Stimulated activated memory B cell treated with anti-CD40 and anti-IgM and Interleukin-4, amounts not matched to agents 10 μg/mL and 1 μg/mL and 100 μg/mL, for 72 hours (primary cell): ENCODE measurements at regions not wholly inside any gene's neighbourhood (a gene's known extent, or its start where the extent isn't known, plus 50 kb on each side); places are given as distances from the start of the nearest gene placed in this dataset.

ENCODE experiments used
- ATAC-seq: fragments of 150-1000 bp; cut with Tn5 transposase; 2 replicates; pipeline ENCODE4 v1.10.0; 2021
- H3K27ac Mint-ChIP-seq: one replicate; pipeline ENCODE4 v1.8.0; 2022; ENCODE audit warnings: mild to moderate bottlenecking, mixed read lengths
- H3K27me3 Mint-ChIP-seq: one replicate; pipeline ENCODE4 v1.8.0; 2022; ENCODE audit warnings: mixed read lengths
- H3K36me3 Mint-ChIP-seq: one replicate; pipeline ENCODE4 v1.8.0; 2022; ENCODE audit warnings: mixed read lengths
- H3K4me1 Mint-ChIP-seq: one replicate; pipeline ENCODE4 v1.8.0; 2022; ENCODE audit warnings: mixed read lengths
- H3K4me3 Mint-ChIP-seq: one replicate; pipeline ENCODE4 v1.8.0; 2022; ENCODE audit warnings: mild to moderate bottlenecking, moderate library complexity, mixed read lengths
- H3K9me3 Mint-ChIP-seq: one replicate; pipeline ENCODE4 v1.8.0; 2022; ENCODE audit warnings: mixed read lengths

DNA sequence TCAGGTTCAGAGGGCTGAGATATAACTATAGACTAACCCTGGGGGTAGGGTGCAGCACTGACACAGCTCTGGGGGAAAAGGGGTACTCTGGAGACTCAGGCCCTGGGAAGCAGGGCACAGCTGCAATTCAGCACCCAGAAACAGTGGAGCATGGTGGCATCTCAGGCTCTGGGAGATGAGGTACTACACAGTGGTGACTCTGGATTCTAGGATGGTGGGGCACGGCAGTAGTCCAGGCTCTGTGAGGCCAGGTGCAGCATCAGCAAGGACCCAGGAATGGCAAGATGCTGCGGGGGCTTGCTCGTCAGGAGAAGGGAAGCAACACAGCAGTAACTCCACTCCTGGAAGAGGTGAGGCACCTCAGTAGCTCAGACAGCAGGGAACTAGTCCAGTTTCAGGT lies 271.5 kb upstream of the MOCS1 start:
- ATAC-seq, result no peak
- no peak overlapping the region for H3K4me3 Mint-ChIP-seq
- peaks cover 12% of the 10 kb centered on the region for H3K27me3 Mint-ChIP-seq
- H3K9me3 Mint-ChIP-seq, result peaks cover 21% of the 10 kb centered on the region
- H3K36me3 Mint-ChIP-seq, result peaks cover 14% of the 10 kb centered on the region
- H3K4me1 Mint-ChIP-seq, result peaks cover 3% of the 10 kb centered on the region
- H3K27ac Mint-ChIP-seq, result no peak overlapping the region

DNA sequence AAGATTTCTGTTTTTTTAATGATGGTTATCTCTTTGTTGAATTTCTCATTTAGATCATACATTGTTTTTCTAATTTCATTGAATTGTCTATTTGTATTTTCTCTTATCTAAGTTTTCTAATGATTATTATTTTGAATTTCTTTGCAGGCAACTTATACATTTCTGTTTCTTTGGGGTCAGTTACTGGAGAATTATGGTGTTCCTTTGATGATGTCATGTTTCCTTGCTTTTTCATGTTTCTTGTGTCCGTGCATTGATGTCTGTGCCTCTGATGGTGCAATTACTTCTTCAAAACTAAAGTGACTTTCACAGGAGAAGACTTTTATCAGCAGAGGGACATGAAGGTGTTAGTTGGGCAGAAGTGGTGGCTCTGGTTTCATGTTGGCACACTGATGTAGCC lies 270.7 kb upstream of the MOCS1 start:
- Mint-ChIP-seq H3K4me3 (no peak overlapping the region), H3K9me3 (peaks cover 25% of the 10 kb centered on the region), H3K4me1 (no peaks in the 10 kb centered on the region), H3K27ac (no peak overlapping the region), H3K36me3 (peaks cover 14% of the 10 kb centered on the region), H3K27me3 (peaks cover 12% of the 10 kb centered on the region)
- ATAC-seq, result no peak

DNA sequence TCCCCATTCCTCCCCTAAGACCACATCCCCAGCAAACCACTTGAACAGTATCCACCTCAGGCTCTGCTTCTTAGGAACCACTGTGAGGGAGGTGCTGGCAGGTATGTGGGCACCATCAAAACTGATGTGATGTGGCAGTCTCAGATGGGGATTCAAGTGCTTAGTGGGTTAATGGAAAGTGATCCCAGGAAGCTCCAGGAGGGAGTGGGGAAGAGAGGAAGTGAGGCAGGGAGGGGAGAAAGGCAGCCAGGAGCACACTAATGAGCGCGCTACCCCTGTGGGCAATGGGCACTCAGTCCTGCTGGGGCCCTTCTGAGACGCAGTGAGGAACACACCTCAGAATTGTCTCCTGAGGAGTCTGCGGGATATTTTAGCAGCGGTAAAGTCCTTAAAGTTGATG lies 263.1 kb upstream of the MOCS1 start:
- H3K27ac Mint-ChIP-seq, result no peak overlapping the region
- no peak for ATAC-seq
- peaks cover 8% of the 10 kb centered on the region for H3K9me3 Mint-ChIP-seq
- no peaks in the 10 kb centered on the region for H3K4me1 Mint-ChIP-seq
- H3K27me3 Mint-ChIP-seq, result peaks cover 2% of the 10 kb centered on the region
- no peak overlapping the region for H3K4me3 Mint-ChIP-seq
- H3K36me3 Mint-ChIP-seq, result no peaks in the 10 kb centered on the region

DNA sequence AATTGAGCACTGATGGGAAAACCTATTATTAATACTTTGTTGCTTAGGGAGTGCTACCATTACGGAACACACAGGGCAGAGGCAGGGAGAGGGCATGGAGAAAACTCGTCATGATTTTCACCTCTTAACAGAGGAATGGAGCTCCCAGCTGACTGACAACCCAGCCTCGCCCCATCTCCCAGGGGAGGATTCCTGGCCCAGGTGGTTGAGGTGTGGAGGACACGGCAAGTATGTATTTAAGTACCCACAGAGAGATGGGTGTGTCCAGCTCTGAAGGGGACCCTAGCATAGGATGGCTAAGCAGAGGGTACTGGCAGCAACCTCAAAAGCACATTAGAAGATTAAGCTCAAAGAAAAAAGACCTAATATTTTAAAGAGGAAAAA lies 261.9 kb upstream of the MOCS1 start:
- H3K9me3 Mint-ChIP-seq, result peaks cover 5% of the 10 kb centered on the region

DNA sequence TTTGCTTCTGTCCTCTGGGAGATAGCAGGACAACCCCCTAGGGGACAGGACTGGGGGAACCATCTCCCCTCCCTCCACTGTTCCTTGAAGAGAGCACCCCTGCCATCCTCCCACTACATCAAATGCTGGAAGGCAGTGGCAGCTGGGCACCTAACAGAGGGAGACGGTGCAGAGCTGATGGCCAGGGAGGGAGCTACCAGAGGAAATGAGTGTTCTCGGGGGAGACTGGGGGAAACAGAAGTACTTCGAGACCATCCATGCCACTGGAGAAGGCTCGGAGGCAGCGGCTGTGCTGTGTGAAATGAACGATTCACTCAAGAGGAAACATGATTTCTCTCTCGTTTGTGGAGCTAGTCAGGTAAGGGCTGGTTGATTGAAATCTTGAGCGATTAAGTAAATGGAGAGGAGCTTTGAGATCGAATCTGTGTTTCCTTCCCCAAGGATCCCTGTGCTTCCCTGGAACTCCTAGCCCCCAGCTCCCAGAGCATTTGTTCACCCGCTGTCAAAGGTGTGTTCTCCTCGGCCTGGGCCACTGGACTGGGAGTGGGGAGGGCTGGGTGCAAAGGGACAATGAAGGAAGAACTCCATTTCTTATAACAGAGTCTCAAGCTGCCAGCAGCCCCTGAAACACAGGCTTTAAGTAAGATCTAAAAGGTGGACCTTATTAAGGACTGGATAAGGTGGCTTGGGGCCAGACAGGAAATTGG lies 261.3 kb upstream of the MOCS1 start:
- Mint-ChIP-seq H3K4me3 (no peak overlapping the region), H3K27ac (no peak overlapping the region), H3K27me3 (peaks cover 6% of the 10 kb centered on the region), H3K9me3 (peaks cover 2% of the 10 kb centered on the region), H3K36me3 (no peaks in the 10 kb centered on the region), H3K4me1 (no peaks in the 10 kb centered on the region)
- ATAC-seq, result no peak

More for the DNA sequence above, 261.9 kb upstream of the MOCS1 start:
- Mint-ChIP-seq H3K27ac (no peak overlapping the region), H3K4me1 (no peaks in the 10 kb centered on the region), H3K27me3 (peaks cover 6% of the 10 kb centered on the region), H3K36me3 (no peaks in the 10 kb centered on the region), H3K4me3 (no peak overlapping the region)
- no peak for ATAC-seq

DNA sequence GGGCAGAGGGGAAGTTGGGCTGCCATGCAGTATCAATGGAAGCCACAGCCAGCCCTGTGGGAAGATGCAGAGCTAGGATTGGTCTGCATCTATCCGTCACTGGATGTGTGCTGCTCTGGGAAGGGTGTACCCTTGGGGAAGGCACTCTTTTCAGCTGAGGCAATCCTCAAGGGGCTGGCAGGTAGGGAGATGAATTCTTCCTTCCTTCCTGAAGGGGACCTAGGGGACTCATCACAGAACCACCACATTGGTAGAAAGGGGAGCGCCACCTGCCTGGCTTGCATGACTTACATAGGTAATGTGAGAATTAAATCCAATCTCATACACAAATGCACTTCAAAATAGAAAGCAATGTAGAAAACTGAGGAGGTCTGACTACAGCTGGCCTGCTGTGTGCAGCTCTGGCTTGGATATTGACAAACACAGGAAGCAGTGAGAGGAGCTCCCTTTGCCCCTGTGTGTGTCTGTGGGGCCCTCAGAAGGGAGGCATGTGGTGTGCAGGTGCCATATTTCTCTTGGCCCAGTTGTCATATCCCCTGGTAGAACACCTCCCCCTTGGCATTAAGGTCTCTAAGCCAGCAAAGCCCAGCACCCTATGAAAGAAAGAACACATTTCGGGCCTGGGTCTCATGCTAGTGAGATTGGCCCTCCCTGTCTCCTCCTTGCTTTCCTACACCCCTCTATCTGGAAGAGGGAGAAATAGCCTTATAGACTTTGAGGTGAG lies 260.3 kb upstream of the MOCS1 start:
- no peak overlapping the region for H3K27ac Mint-ChIP-seq
- H3K9me3 Mint-ChIP-seq, result no peaks in the 10 kb centered on the region

DNA sequence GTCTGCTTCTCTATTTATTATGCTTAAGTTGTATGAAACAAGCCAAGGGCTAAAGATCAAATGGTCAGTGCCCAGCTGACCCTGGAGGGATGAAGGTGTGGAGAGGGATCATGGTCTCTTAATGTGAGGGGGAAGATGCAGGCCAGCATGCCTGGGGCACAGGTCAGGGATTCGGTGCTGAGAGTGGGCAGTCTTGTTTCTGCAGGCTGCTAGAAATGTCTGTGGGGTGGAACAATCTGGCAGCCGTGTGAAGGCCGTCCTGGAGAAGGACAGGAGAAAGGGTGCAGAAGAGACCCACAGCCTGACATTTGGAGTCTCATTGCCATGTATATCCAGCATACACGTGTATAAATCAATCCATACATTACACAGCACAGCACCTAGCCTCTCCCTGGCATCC lies 258.3 kb upstream of the MOCS1 start:
- no peaks in the 10 kb centered on the region for H3K4me1 Mint-ChIP-seq
- H3K27me3 Mint-ChIP-seq, result peaks cover 8% of the 10 kb centered on the region
- no peaks in the 10 kb centered on the region for H3K36me3 Mint-ChIP-seq
- peaks cover 3% of the 10 kb centered on the region for H3K9me3 Mint-ChIP-seq
- no peak overlapping the region for H3K27ac Mint-ChIP-seq
- ATAC-seq, result no peak
- H3K4me3 Mint-ChIP-seq, result no peak overlapping the region

More for the DNA sequence above, 260.3 kb upstream of the MOCS1 start:
- no peak for ATAC-seq
- Mint-ChIP-seq H3K4me3 (no peak overlapping the region), H3K36me3 (no peaks in the 10 kb centered on the region), H3K27me3 (peaks cover 6% of the 10 kb centered on the region), H3K4me1 (no peaks in the 10 kb centered on the region)

DNA sequence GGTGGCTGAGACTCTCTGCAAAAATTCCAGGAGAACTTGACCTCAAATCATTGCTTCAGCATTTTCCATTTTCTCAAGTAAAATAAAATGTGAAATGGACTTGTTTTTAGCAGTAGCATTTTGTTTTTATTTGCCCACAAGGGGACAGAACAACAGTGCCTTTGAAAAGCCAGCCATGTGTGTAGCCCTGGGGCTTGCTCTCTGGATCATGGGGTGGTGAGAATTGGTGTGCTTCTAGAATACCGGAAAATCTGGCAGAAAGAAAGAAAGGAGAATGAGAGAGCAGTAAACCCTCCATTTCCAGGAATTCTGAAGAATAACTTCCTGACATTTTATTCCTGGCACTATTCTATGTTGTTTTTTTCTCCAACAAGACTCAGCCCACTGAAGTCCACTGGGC lies 254.7 kb upstream of the MOCS1 start:
- ATAC-seq, result no peak

DNA sequence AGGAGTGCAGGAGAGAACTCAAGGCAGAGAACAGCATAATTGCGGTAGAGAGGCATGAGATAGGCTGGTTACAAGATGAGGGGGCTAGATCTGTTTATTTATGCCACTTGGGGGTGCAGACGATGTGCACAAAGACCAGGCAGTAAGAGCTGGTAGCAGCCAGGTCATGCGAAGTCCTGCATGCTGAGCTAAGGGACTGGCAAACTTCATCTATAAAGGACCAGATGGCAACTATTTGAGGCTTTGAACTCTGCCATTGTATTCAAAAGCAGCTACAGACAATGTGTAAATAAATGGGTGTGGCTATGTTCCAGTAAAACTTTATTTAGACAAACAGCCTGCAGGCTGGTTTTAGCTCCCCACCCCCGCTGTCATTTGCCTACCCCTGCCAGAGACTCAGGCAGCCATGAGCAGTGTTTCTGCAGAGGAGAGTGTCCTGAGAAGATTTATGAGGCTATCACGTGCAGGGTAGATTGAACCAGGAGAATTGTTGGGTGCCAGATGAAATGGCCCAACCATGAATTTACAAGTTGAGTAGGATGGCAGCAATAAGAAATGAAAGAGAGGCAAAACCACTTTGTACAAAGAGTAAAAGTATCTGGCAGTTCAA lies 253.4 kb upstream of the MOCS1 start:
- H3K27ac Mint-ChIP-seq, result no peak overlapping the region
- peaks cover 10% of the 10 kb centered on the region for H3K36me3 Mint-ChIP-seq
- H3K9me3 Mint-ChIP-seq, result peaks cover 27% of the 10 kb centered on the region
- H3K27me3 Mint-ChIP-seq, result peaks cover 32% of the 10 kb centered on the region
- ATAC-seq, result no peak
- no peak overlapping the region for H3K4me3 Mint-ChIP-seq
- H3K4me1 Mint-ChIP-seq, result no peaks in the 10 kb centered on the region

More for the DNA sequence above, 254.7 kb upstream of the MOCS1 start:
- Mint-ChIP-seq H3K9me3 (peaks cover 17% of the 10 kb centered on the region), H3K27me3 (peaks cover 32% of the 10 kb centered on the region), H3K4me1 (no peaks in the 10 kb centered on the region), H3K36me3 (peaks cover 6% of the 10 kb centered on the region), H3K4me3 (no peak overlapping the region), H3K27ac (no peak overlapping the region)

DNA sequence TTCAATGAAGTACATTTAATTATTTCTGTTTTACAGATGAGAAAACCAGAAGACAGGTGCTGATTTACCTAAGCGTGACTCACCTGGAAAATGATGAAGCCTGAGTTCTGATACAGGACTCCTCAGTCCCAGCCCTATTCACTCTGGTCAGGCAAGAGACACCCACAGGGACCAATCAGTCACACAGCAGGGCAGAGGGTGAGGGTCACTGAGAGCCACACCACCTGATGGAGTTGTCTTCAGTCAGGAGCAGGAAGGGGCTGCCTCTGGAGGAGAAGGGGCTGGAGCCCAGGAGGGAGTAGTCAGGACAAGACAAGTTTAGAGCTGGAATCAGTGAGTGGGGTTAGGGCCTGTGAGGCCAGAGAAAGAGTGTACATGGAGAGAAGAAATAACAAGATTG lies 251.2 kb upstream of the MOCS1 start:
- H3K27ac Mint-ChIP-seq, result no peak overlapping the region
- peaks cover 10% of the 10 kb centered on the region for H3K36me3 Mint-ChIP-seq
- peaks cover 30% of the 10 kb centered on the region for H3K9me3 Mint-ChIP-seq
- no peak overlapping the region for H3K4me3 Mint-ChIP-seq
- no peak for ATAC-seq
- no peaks in the 10 kb centered on the region for H3K4me1 Mint-ChIP-seq
- H3K27me3 Mint-ChIP-seq, result peaks cover 26% of the 10 kb centered on the region

DNA sequence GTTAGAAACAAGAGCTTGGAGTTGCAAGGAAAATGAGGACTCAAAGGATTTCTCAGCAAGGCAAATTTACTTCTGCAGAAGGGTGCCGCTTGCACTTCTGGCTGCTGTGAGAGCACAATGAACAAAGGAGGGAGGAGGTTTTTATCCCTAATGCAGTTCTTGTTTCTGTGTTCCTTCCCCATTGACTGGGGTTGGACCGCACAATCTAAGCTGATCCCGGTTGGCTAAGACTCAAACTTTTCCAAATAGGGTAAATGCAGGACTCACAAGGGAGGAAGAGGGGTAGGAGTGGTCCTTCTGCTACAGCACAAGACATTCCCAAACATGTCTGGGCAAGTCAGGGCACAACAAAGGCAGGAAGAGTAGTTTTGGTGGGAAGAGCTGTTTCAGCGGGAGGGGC lies 249.6 kb upstream of the MOCS1 start:
- Mint-ChIP-seq H3K9me3 (peaks cover 30% of the 10 kb centered on the region), H3K4me3 (no peak overlapping the region), H3K27ac (no peak overlapping the region), H3K4me1 (no peaks in the 10 kb centered on the region), H3K36me3 (peaks cover 10% of the 10 kb centered on the region), H3K27me3 (peaks cover 26% of the 10 kb centered on the region)
- ATAC-seq, result no peak

DNA sequence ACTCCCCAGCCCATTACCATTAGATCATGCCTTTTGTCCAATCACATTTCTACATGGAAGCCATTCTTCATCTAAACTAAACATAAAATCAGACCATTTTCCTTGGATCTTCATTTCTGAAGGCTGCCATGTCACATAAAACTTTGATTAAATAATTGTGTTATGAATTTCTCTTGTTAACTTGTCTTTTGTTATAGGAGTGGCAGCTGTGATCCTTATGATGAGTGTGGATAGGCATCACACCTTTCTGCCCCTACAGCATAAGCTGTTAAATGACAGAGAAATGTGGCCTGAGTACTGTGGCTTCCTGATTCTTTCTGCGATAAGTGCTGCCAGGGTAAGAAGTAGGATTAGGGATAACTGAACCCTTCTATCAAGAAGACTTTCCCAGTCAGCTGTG lies 247.1 kb upstream of the MOCS1 start:
- H3K9me3 Mint-ChIP-seq, result peaks cover 29% of the 10 kb centered on the region
- no peaks in the 10 kb centered on the region for H3K4me1 Mint-ChIP-seq

DNA sequence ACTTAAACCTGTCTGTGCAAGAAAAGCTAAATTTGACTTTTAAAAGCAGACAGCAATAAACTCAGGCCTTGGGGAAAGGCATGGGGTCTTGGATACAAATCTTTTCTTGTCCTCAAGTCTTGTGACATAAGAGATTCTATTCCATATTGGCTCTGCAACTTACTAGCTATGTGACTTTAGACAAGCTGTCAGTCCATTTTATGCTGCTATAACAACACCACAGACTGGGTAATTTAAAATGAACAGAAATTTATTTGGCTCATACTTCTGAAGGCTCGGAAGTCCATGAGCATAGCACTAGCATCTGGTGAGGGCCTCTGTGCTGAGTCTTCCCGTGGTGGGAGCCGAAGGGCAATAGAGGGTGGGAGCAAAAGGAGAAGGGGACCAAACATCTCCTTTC lies 246.0 kb upstream of the MOCS1 start:
- Mint-ChIP-seq H3K36me3 (peaks cover 12% of the 10 kb centered on the region), H3K9me3 (peaks cover 27% of the 10 kb centered on the region), H3K27ac (no peak overlapping the region), H3K4me1 (no peaks in the 10 kb centered on the region), H3K4me3 (no peak overlapping the region), H3K27me3 (peaks cover 26% of the 10 kb centered on the region)
- ATAC-seq, result no peak

More for the DNA sequence above, 247.1 kb upstream of the MOCS1 start:
- H3K27me3 Mint-ChIP-seq, result peaks cover 26% of the 10 kb centered on the region
- no peak overlapping the region for H3K27ac Mint-ChIP-seq
- ATAC-seq, result no peak
- H3K36me3 Mint-ChIP-seq, result peaks cover 16% of the 10 kb centered on the region
- no peak overlapping the region for H3K4me3 Mint-ChIP-seq

DNA sequence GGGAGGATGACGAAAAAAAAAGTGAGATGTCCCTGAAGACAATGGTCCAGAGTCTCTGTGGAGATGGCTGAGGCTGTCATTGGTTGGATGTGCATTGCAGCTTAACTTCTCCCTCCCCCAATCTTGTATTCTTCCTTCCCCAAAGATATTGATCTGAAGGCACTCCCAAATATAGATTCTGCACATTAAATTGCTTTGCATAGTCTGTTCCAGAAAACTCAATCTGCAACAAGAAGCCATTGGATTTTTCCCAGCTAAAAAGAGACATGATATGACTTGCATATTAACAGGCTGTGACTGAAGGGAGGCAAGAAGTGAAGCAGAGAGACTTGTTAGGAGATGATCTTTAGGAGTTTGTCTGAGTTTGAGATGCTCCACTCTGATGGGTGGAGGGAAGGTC lies 245.2 kb upstream of the MOCS1 start:
- no peak overlapping the region for H3K4me3 Mint-ChIP-seq
- H3K4me1 Mint-ChIP-seq, result no peaks in the 10 kb centered on the region
- no peak overlapping the region for H3K27ac Mint-ChIP-seq
- H3K36me3 Mint-ChIP-seq, result peaks cover 12% of the 10 kb centered on the region
- ATAC-seq, result no peak
- peaks cover 24% of the 10 kb centered on the region for H3K9me3 Mint-ChIP-seq
- H3K27me3 Mint-ChIP-seq, result peaks cover 25% of the 10 kb centered on the region

DNA sequence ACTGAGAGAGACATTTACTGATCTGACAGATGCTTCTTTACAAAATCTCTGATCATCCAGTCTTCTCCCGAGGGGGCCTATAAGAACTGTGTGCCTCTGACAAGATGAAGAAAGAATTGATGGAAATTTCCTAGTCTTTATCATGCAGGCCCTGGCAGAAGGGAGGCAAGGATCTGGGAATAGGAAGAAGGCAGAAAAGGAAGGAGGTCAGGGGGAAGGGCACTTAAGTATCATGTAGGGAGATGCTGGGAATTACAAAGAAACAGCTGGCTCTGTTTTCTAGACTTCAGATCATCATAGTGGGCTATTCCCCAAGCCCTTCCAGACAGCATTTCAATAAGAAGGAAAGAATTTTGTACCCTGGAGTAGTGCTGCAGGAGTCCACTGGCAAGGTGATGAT lies 243.3 kb upstream of the MOCS1 start:
- ATAC-seq, result no peak
- H3K4me3 Mint-ChIP-seq, result no peak overlapping the region
- H3K9me3 Mint-ChIP-seq, result peaks cover 10% of the 10 kb centered on the region

DNA sequence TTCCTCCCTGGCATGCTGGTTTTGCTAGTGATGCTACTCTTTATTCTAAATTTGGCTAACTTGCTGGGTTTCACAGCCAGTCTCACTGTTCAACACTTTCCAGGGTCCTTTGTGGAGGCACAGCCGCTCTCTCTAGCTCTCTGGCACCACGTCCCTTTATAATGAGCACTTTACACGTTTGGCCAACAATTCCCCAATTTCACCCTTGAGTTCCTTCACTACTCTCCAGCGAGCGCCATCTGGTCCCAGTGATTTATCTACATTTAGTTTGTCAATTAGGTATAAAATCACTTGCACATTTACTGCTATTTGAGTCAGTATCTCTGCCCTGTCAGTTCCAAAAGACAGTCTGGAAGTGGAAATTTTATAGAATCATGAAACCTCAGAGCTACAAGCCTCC lies 241.9 kb upstream of the MOCS1 start:
- peaks cover 7% of the 10 kb centered on the region for H3K9me3 Mint-ChIP-seq
- H3K27me3 Mint-ChIP-seq, result peaks cover 25% of the 10 kb centered on the region
- H3K27ac Mint-ChIP-seq, result no peak overlapping the region
- peaks cover 6% of the 10 kb centered on the region for H3K36me3 Mint-ChIP-seq
- H3K4me3 Mint-ChIP-seq, result no peak overlapping the region
- no peaks in the 10 kb centered on the region for H3K4me1 Mint-ChIP-seq
- ATAC-seq, result no peak

More for the DNA sequence above, 243.3 kb upstream of the MOCS1 start:
- Mint-ChIP-seq H3K27ac (no peak overlapping the region), H3K4me1 (no peaks in the 10 kb centered on the region), H3K27me3 (peaks cover 25% of the 10 kb centered on the region), H3K36me3 (peaks cover 6% of the 10 kb centered on the region)
